BE2C (cell line): ENCODE measurements at regions not wholly inside any gene's neighbourhood (a gene's known extent, or its start where the extent isn't known, plus 50 kb on each side); places are given as distances from the start of the nearest gene placed in this dataset.

ENCODE experiments used
- DNase-seq: peaks from one replicate; pipeline ENCODE4 v3.0.0-alpha.2; 2020
- H3K27me3 ChIP-seq: fragments of 250-450 bp; sonication (Bioruptor Pico); 2 replicates; pipeline ENCODE4 v1.5.1; 2020; ENCODE audit warnings: mild to moderate bottlenecking
- H3K36me3 ChIP-seq: fragments of 250-450 bp; sonication (Bioruptor Pico); 2 replicates; pipeline ENCODE4 v1.5.1; 2020; ENCODE audit warnings: mild to moderate bottlenecking
- H3K4me1 ChIP-seq: fragments of 250-450 bp; sonication (Bioruptor Pico); 2 replicates; pipeline ENCODE4 v1.5.1; 2020
- H3K4me3 ChIP-seq: 2 replicates; pipeline ENCODE4 v1.5.1; 2011; ENCODE audit warnings: low read depth, low read length
- H3K9me3 ChIP-seq: fragments of 250-450 bp; sonication (Bioruptor Pico); 2 replicates; pipeline ENCODE4 v1.5.1; 2020
- CTCF ChIP-seq: IDR thresholded peaks from 2 replicates; pipeline ENCODE4 v1.5.1; 2012; ENCODE audit warnings: mild to moderate bottlenecking, low read depth, low read length

- no peak for TF ChIP-seq CTCF
- H3K27me3 ChIP-seq, result no peaks in the 10 kb centered on the region
- H3K36me3 ChIP-seq, result no peaks in the 10 kb centered on the region
- H3K4me1 ChIP-seq, result no peaks in the 10 kb centered on the region
- H3K4me3 ChIP-seq, result no peak overlapping the region
- peaks cover 4% of the 10 kb centered on the region for H3K9me3 ChIP-seq
- DNase-seq, result no peak
Observed at GRCh38 chr5:3177338-3177737, 418.3 kb upstream of the IRX1 start.

GRCh38 chr5:3175416-3175815, 420.2 kb upstream of the IRX1 start:
- TF ChIP-seq CTCF, result no peak
- Histone ChIP-seq H3K36me3 (no peaks in the 10 kb centered on the region), H3K4me1 (no peaks in the 10 kb centered on the region), H3K9me3 (no peaks in the 10 kb centered on the region), H3K4me3 (no peak overlapping the region), H3K27me3 (no peaks in the 10 kb centered on the region)
- DNase-seq, result no peak

- H3K9me3 ChIP-seq, result no peaks in the 10 kb centered on the region; the same call in 1 of the 2 replicates
- TF ChIP-seq CTCF, result no peak
- no peaks in the 10 kb centered on the region for H3K36me3 ChIP-seq
- H3K27me3 ChIP-seq, result no peaks in the 10 kb centered on the region
- H3K4me3 ChIP-seq, result no peak overlapping the region
- H3K4me1 ChIP-seq, result no peaks in the 10 kb centered on the region
- no peak for DNase-seq
Observed at GRCh38 chr5:3167473-3167872, 416.0 kb upstream of the IRX2 start.

- Histone ChIP-seq H3K9me3 (no peaks in the 10 kb centered on the region; the same call in none of the 2 replicates), H3K27me3 (no peaks in the 10 kb centered on the region), H3K36me3 (no peaks in the 10 kb centered on the region), H3K4me1 (no peaks in the 10 kb centered on the region), H3K4me3 (no peak overlapping the region)
- no peak for TF ChIP-seq CTCF
- DNase-seq, result no peak
Observed at GRCh38 chr5:3163626-3164025, 412.1 kb upstream of the IRX2 start.

GRCh38 chr5:3161672-3162071, 410.2 kb upstream of the IRX2 start:
- H3K9me3 ChIP-seq, result no peaks in the 10 kb centered on the region; the same call in none of the 2 replicates
- no peak for TF ChIP-seq CTCF
- DNase-seq, result no peak
- no peaks in the 10 kb centered on the region for H3K4me1 ChIP-seq
- H3K27me3 ChIP-seq, result no peaks in the 10 kb centered on the region
- H3K36me3 ChIP-seq, result no peaks in the 10 kb centered on the region
- no peak overlapping the region for H3K4me3 ChIP-seq

GRCh38 chr5:3157214-3157613, 405.7 kb upstream of the IRX2 start:
- no peaks in the 10 kb centered on the region for H3K27me3 ChIP-seq
- no peak for TF ChIP-seq CTCF
- no peaks in the 10 kb centered on the region; the same call in 1 of the 2 replicates for H3K9me3 ChIP-seq
- H3K4me3 ChIP-seq, result no peak overlapping the region
- H3K36me3 ChIP-seq, result no peaks in the 10 kb centered on the region
- DNase-seq, result no peak
- no peaks in the 10 kb centered on the region for H3K4me1 ChIP-seq
